GM23248 (cell line): ENCODE measurements at regions not wholly inside any gene's neighbourhood (a gene's known extent, or its start where the extent isn't known, plus 50 kb on each side); places are given as distances from the start of the nearest gene placed in this dataset.

Experiments
- DNase-seq: peaks from one replicate; pipeline ENCODE4 v3.0.0-alpha.2; 2015
- H2AFZ ChIP-seq: fragments of 200-600 bp; sonication (generic); 2 replicates; pipeline ENCODE4 v1.6.1; 2016; ENCODE audit warnings: antibody characterized with exemption
- H3F3A ChIP-seq: fragments of 200-600 bp; sonication (generic); 2 replicates; pipeline ENCODE4 v1.6.1; 2016; ENCODE audit warnings: mild to moderate bottlenecking, antibody characterized with exemption, mixed run types; ENCODE audit not compliant: insufficient read depth
- H3K27ac ChIP-seq: fragments of 200-600 bp; sonication (generic); 2 replicates; pipeline ENCODE4 v1.5.1; 2016; ENCODE audit warnings: mild to moderate bottlenecking
- H3K27me3 ChIP-seq: fragments of 200-600 bp; sonication (generic); replicated peaks from 2 replicates; pipeline ENCODE4 v1.6.1; 2016; ENCODE audit warnings: mild to moderate bottlenecking; ENCODE audit not compliant: insufficient read depth
- H3K36me3 ChIP-seq: fragments of 200-600 bp; sonication (generic); 2 replicates; pipeline ENCODE4 v1.6.1; 2016; ENCODE audit warnings: low read depth, mild to moderate bottlenecking
- H3K4me1 ChIP-seq: fragments of 200-600 bp; sonication (generic); 2 replicates; pipeline ENCODE4 v1.6.1; 2016; ENCODE audit warnings: mild to moderate bottlenecking; ENCODE audit not compliant: insufficient read depth
- H3K4me2 ChIP-seq: fragments of 200-600 bp; sonication (generic); one replicate; pipeline ENCODE4 v1.6.1; 2016; ENCODE audit warnings: mild to moderate bottlenecking; ENCODE audit not compliant: unreplicated experiment
- H3K4me3 ChIP-seq: fragments of 200-600 bp; sonication (generic); 2 replicates; pipeline ENCODE4 v1.5.1; 2016; ENCODE audit warnings: mild to moderate bottlenecking
- H3K79me2 ChIP-seq: fragments of 200-600 bp; sonication (generic); 2 replicates; pipeline ENCODE4 v1.6.1; 2016; ENCODE audit warnings: mild to moderate bottlenecking; ENCODE audit not compliant: insufficient read depth
- H3K9ac ChIP-seq: fragments of 200-600 bp; sonication (generic); 2 replicates; pipeline ENCODE4 v1.6.1; 2016; ENCODE audit warnings: mild to moderate bottlenecking
- H3K9me2 ChIP-seq: fragments of 200-600 bp; sonication (generic); 2 replicates; pipeline ENCODE4 v1.6.1; 2016; ENCODE audit warnings: mixed run types, mild to moderate bottlenecking, moderate library complexity; ENCODE audit not compliant: insufficient read depth
- H3K9me3 ChIP-seq: fragments of 200-600 bp; sonication (generic); one replicate; pipeline ENCODE4 v1.6.1; 2017; ENCODE audit warnings: low read depth
- H4K20me1 ChIP-seq: fragments of 200-600 bp; sonication (generic); 2 replicates; pipeline ENCODE4 v1.6.0; 2016; ENCODE audit not compliant: insufficient read depth
- EZH2 ChIP-seq: fragments of 200-600 bp; sonication (generic); IDR thresholded peaks from 2 replicates; pipeline ENCODE4 v1.6.1; 2018; ENCODE audit warnings: antibody characterized with exemption, mild to moderate bottlenecking; ENCODE audit not compliant: insufficient read depth, poor library complexity, severe bottlenecking
- EZH2phosphoT487 ChIP-seq: fragments of 200-600 bp; sonication (generic); IDR thresholded peaks from 2 replicates; pipeline ENCODE4 v1.6.1; 2018; ENCODE audit warnings: antibody characterized with exemption, moderate library complexity, mild to moderate bottlenecking, low read depth; ENCODE audit not compliant: insufficient read depth
- WGBS, 2 experiments: methylation state at CpG; one replicate each; pipeline ENCODE4 v1.1.6; 2015 to 2017; ENCODE audit warnings: low lambda C conversion rate in 2 of 2, low coverage in 1 of 2; ENCODE audit errors: missing lambda C conversion rate in 2 of 2; 5-methylcytosine and 5-hydroxymethylcytosine counted together
- in situ Hi-C: fragments of 300-500 bp; cut with MboI; formaldehyde crosslinking; loops from 2 replicates; pipeline ENCODE4 v1.15.0; 2020

GRCh38 chr5:4737868-4738267 is 402.3 kb upstream of the ADAMTS16 start:
- no peaks in the 10 kb centered on the region for H3K4me1 ChIP-seq
- no peak overlapping the region for H3K4me3 ChIP-seq
- in situ Hi-C loops = no loop called here
- TF ChIP-seq EZH2phosphoT487 (no peak), EZH2 (no peak)
- H3K9me3 ChIP-seq = no peaks in the 10 kb centered on the region
- H3K27ac ChIP-seq = no peak overlapping the region
- no peak overlapping the region for H2AFZ ChIP-seq
- H3K9ac ChIP-seq = no peak overlapping the region
- WGBS, 2 experiments = 5 to 8% methylated on average over 1 of the region's 1 CpG
- no peaks in the 10 kb centered on the region for H3K9me2 ChIP-seq
- no peaks in the 10 kb centered on the region for H3K79me2 ChIP-seq
- no peaks in the 10 kb centered on the region for H3K27me3 ChIP-seq
- no peaks in the 10 kb centered on the region for H3K36me3 ChIP-seq
- DNase-seq = no peak
- H3K4me2 ChIP-seq = no peak overlapping the region
- no peaks in the 10 kb centered on the region for H3F3A ChIP-seq
- H4K20me1 ChIP-seq = no peaks in the 10 kb centered on the region

GRCh38 chr5:4738298-4738697 is 401.8 kb upstream of the ADAMTS16 start:
- DNase-seq = no peak
- H3K27ac ChIP-seq = no peak overlapping the region
- H3K36me3 ChIP-seq = no peaks in the 10 kb centered on the region
- H3F3A ChIP-seq = no peaks in the 10 kb centered on the region
- 9 to 14% methylated on average over 2 of the region's 2 CpGs for WGBS, 2 experiments
- no peaks in the 10 kb centered on the region for H4K20me1 ChIP-seq
- H3K9ac ChIP-seq = no peak overlapping the region
- no peaks in the 10 kb centered on the region for H3K4me1 ChIP-seq
- no peak overlapping the region for H3K4me3 ChIP-seq
- no peaks in the 10 kb centered on the region for H3K79me2 ChIP-seq
- in situ Hi-C loops = no loop called here
- H2AFZ ChIP-seq = no peak overlapping the region
- no peaks in the 10 kb centered on the region for H3K9me3 ChIP-seq
- H3K4me2 ChIP-seq = no peak overlapping the region
- H3K9me2 ChIP-seq = no peaks in the 10 kb centered on the region
- no peak for TF ChIP-seq EZH2phosphoT487
- no peak for TF ChIP-seq EZH2
- H3K27me3 ChIP-seq = no peaks in the 10 kb centered on the region

- Histone ChIP-seq H3K9ac (no peak overlapping the region), H3K4me2 (no peak overlapping the region), H3K4me1 (no peaks in the 10 kb centered on the region), H3K9me3 (no peaks in the 10 kb centered on the region), H3K9me2 (no peaks in the 10 kb centered on the region), H3K36me3 (no peaks in the 10 kb centered on the region), H2AFZ (no peak overlapping the region), H3K4me3 (no peak overlapping the region), H3K27me3 (no peaks in the 10 kb centered on the region), H3K79me2 (no peaks in the 10 kb centered on the region), H4K20me1 (no peaks in the 10 kb centered on the region), H3F3A (no peaks in the 10 kb centered on the region), H3K27ac (no peak overlapping the region)
- DNase-seq = no peak
- WGBS, 2 experiments = 26 to 30% methylated on average over 8 of the region's 8 CpGs
- no peak for TF ChIP-seq EZH2phosphoT487
- no peak for TF ChIP-seq EZH2
- in situ Hi-C loops = no loop called here
These were observed 400.0 kb upstream of the ADAMTS16 start for GRCh38 chr5:4740156-4740555.

GRCh38 chr5:4758550-4758949 is 381.6 kb upstream of the ADAMTS16 start:
- H2AFZ ChIP-seq = no peak overlapping the region
- H3K27me3 ChIP-seq = no peaks in the 10 kb centered on the region
- no peak overlapping the region for H3K9ac ChIP-seq
- no peaks in the 10 kb centered on the region for H3K36me3 ChIP-seq
- H4K20me1 ChIP-seq = no peaks in the 10 kb centered on the region
- H3K4me3 ChIP-seq = no peak overlapping the region
- no peaks in the 10 kb centered on the region for H3K9me3 ChIP-seq
- no peak overlapping the region for H3K27ac ChIP-seq
- no peak for DNase-seq
- H3K9me2 ChIP-seq = no peaks in the 10 kb centered on the region
- in situ Hi-C loops = no loop called here
- H3K4me2 ChIP-seq = no peak overlapping the region
- TF ChIP-seq EZH2 (no peak), EZH2phosphoT487 (no peak)
- H3K4me1 ChIP-seq = no peaks in the 10 kb centered on the region
- no peaks in the 10 kb centered on the region for H3K79me2 ChIP-seq
- no peaks in the 10 kb centered on the region for H3F3A ChIP-seq
- 0% methylated on average over 2 of the region's 2 CpGs for WGBS, 2 experiments

- no peaks in the 10 kb centered on the region for H3K9me3 ChIP-seq
- H3K36me3 ChIP-seq = no peaks in the 10 kb centered on the region
- no peaks in the 10 kb centered on the region for H3F3A ChIP-seq
- in situ Hi-C loops = no loop called here
- TF ChIP-seq EZH2phosphoT487 (no peak), EZH2 (no peak)
- no peak overlapping the region for H3K9ac ChIP-seq
- H3K9me2 ChIP-seq = no peaks in the 10 kb centered on the region
- no peak overlapping the region for H3K4me2 ChIP-seq
- no peak for DNase-seq
- H3K27me3 ChIP-seq = no peaks in the 10 kb centered on the region
- H3K4me1 ChIP-seq = no peaks in the 10 kb centered on the region
- no peaks in the 10 kb centered on the region for H3K79me2 ChIP-seq
- no peak overlapping the region for H2AFZ ChIP-seq
- no peaks in the 10 kb centered on the region for H4K20me1 ChIP-seq
- no peak overlapping the region for H3K4me3 ChIP-seq
- H3K27ac ChIP-seq = no peak overlapping the region
- 1% methylated on average over 3 of the region's 3 CpGs for WGBS, 2 experiments
These were observed 381.1 kb upstream of the ADAMTS16 start for GRCh38 chr5:4758996-4759395.
